Upper lobe of right lung (tissue), 1 donor: ENCODE measurements at regions not wholly inside any gene's neighbourhood (a gene's known extent, or its start where the extent isn't known, plus 50 kb on each side); places are given as distances from the start of the nearest gene placed in this dataset.
A peak's percentile ranks its signal among the peaks of the same experiment; 100 is the strongest.

ENCODE experiments used
- ATAC-seq: fragments of 200-7000 bp; cut with Tn5 transposase; one replicate; pipeline ENCODE4 v1.9.1; 2020; ENCODE audit warnings: mild to moderate bottlenecking, moderate library complexity
- DNase-seq: peaks from one replicate; pipeline ENCODE4 v3.0.0-alpha.2; 2020
- H3K27ac ChIP-seq: fragments of 200-600 bp; one replicate; pipeline ENCODE4 v1.8.0; 2022
- H3K27me3 ChIP-seq: fragments of 200-600 bp; one replicate; pipeline ENCODE4 v1.8.0; 2022; ENCODE audit warnings: mild to moderate bottlenecking
- H3K36me3 ChIP-seq: fragments of 200-600 bp; one replicate; pipeline ENCODE4 v1.8.0; 2022
- H3K4me1 ChIP-seq: fragments of 200-600 bp; one replicate; pipeline ENCODE4 v1.8.0; 2022
- H3K4me3 ChIP-seq: fragments of 200-600 bp; one replicate; pipeline ENCODE4 v1.8.0; 2022; ENCODE audit warnings: mild to moderate bottlenecking
- H3K9me3 ChIP-seq: fragments of 200-600 bp; one replicate; pipeline ENCODE4 v1.8.0; 2022
- intact Hi-C: fragments of 100-400 bp; cut with DNase I; formaldehyde crosslinking; loops from one replicate; pipeline ENCODE4 v1.11.0; 2022
- TF ChIP-seq, protein P1 (sequence below): fragments of 200-600 bp; IDR thresholded peaks from one replicate; pipeline ENCODE4 v1.8.0; 2022; ENCODE audit warnings: antibody characterized with exemption
- donor health status: DM: no; HTN: yes; CAD: no; lungs with severe emphysema.

- Histone ChIP-seq H3K4me3 (no peak overlapping the region), H3K27me3 (no peaks in the 10 kb centered on the region), H3K36me3 (no peaks in the 10 kb centered on the region), H3K4me1 (no peaks in the 10 kb centered on the region), H3K9me3 (no peaks in the 10 kb centered on the region), H3K27ac (no peak overlapping the region)
- TF ChIP-seq, protein P1, sequence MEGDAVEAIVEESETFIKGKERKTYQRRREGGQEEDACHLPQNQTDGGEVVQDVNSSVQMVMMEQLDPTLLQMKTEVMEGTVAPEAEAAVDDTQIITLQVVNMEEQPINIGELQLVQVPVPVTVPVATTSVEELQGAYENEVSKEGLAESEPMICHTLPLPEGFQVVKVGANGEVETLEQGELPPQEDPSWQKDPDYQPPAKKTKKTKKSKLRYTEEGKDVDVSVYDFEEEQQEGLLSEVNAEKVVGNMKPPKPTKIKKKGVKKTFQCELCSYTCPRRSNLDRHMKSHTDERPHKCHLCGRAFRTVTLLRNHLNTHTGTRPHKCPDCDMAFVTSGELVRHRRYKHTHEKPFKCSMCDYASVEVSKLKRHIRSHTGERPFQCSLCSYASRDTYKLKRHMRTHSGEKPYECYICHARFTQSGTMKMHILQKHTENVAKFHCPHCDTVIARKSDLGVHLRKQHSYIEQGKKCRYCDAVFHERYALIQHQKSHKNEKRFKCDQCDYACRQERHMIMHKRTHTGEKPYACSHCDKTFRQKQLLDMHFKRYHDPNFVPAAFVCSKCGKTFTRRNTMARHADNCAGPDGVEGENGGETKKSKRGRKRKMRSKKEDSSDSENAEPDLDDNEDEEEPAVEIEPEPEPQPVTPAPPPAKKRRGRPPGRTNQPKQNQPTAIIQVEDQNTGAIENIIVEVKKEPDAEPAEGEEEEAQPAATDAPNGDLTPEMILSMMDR: no peak
- intact Hi-C loops: no loop called here
- DNase-seq: no peak
- ATAC-seq: no peak
Observed at GRCh38 chr3:95036526-95037021, 973.7 kb downstream of the NSUN3 start.

DNA sequence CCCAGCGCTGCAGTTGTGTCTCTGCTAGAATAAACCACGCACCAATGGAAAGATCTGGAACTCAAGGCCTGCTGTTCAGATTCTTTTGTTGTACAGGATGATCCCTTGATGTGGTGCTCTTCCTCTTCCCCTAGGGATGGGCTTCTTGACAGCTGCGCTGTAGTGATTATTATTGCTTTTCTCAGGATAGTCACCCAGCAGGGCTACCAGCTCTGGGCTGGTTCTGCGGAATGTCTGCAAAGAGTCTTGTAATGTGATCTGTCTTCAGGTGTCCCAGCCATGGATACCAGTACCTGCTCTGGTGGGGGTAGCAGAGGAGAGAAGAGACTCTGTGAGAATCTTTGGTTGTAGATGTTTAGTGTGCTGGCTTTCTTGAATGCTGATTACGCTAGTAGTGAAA, 974.2 kb downstream of the NSUN3 start:
- TF ChIP-seq, protein P1: no peak
- H3K36me3 ChIP-seq: no peaks in the 10 kb centered on the region
- H3K4me1 ChIP-seq: no peaks in the 10 kb centered on the region
- no peak overlapping the region for H3K4me3 ChIP-seq
- no peaks in the 10 kb centered on the region for H3K9me3 ChIP-seq
- no peaks in the 10 kb centered on the region for H3K27me3 ChIP-seq
- DNase-seq (no peak), ATAC-seq (no peak)
- intact Hi-C loops: no loop called here
- H3K27ac ChIP-seq: no peak overlapping the region

DNA sequence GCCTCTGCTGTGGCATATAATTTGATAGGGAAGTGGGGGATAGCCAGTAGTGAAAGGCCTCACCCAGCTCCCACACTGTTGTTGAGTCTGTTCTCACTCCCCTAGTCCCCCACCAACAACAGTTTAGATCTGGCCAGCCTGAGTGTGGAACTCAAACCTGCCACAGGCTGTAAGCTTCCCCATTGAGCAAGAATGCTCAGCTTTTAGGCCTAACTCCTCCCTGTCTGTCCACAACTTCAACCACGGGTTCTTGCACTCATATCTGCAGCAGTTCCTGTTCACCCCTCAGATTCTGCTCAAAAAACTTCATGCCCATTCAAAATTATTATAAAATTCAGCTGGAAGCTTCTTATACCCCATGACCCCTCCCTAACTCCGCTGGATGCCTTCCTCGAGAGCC, 975.1 kb downstream of the NSUN3 start:
- no peaks in the 10 kb centered on the region for H3K27me3 ChIP-seq
- DNase-seq: no peak
- H3K4me1 ChIP-seq: no peaks in the 10 kb centered on the region
- intact Hi-C loops: no loop called here
- H3K27ac ChIP-seq: no peak overlapping the region
- H3K36me3 ChIP-seq: no peaks in the 10 kb centered on the region
- no peaks in the 10 kb centered on the region for H3K9me3 ChIP-seq
- no peak for ATAC-seq
- H3K4me3 ChIP-seq: no peak overlapping the region
- TF ChIP-seq, protein P1: no peak

- H3K36me3 ChIP-seq: no peaks in the 10 kb centered on the region
- DNase-seq: no peak
- intact Hi-C loops: no loop called here
- no peak overlapping the region for H3K4me3 ChIP-seq
- H3K9me3 ChIP-seq: no peaks in the 10 kb centered on the region
- no peaks in the 10 kb centered on the region for H3K4me1 ChIP-seq
- TF ChIP-seq, protein P1: no peak
- H3K27me3 ChIP-seq: no peaks in the 10 kb centered on the region
- H3K27ac ChIP-seq: no peak overlapping the region
- ATAC-seq: no peak
Observed at GRCh38 chr3:95044101-95044500, 981.2 kb downstream of the NSUN3 start.

GRCh38 chr3:95048564-95048963, 985.7 kb downstream of the NSUN3 start:
- no peak overlapping the region for H3K27ac ChIP-seq
- no peaks in the 10 kb centered on the region for H3K4me1 ChIP-seq
- ATAC-seq (peak; percentile 62), DNase-seq (no peak)
- intact Hi-C loops: no loop called here
- H3K4me3 ChIP-seq: no peak overlapping the region
- no peaks in the 10 kb centered on the region for H3K36me3 ChIP-seq
- TF ChIP-seq, protein P1: no peak
- no peaks in the 10 kb centered on the region for H3K9me3 ChIP-seq
- no peaks in the 10 kb centered on the region for H3K27me3 ChIP-seq

GRCh38 chr3:95049841-95050240, 987.0 kb downstream of the NSUN3 start:
- Histone ChIP-seq H3K27me3 (no peaks in the 10 kb centered on the region), H3K4me1 (no peaks in the 10 kb centered on the region), H3K4me3 (no peak overlapping the region), H3K27ac (no peak overlapping the region), H3K36me3 (no peaks in the 10 kb centered on the region), H3K9me3 (no peaks in the 10 kb centered on the region)
- TF ChIP-seq, protein P1: no peak
- DNase-seq (no peak), ATAC-seq (no peak)
- intact Hi-C loops: no loop called here
